SK-N-SH (cell line): ENCODE measurements at regions not wholly inside any gene's neighbourhood (a gene's known extent, or its start where the extent isn't known, plus 50 kb on each side); places are given as distances from the start of the nearest gene placed in this dataset.

Experiments used
- CTCF ChIP-seq: fragments of 200-600 bp; sonication (generic); IDR thresholded peaks from 2 replicates; pipeline ENCODE4 v1.6.1; 2017; ENCODE audit warnings: antibody characterized with exemption, mild to moderate bottlenecking, moderate library complexity
- YY1 ChIP-seq: IDR thresholded peaks from 2 replicates; pipeline ENCODE4 v1.4.0; 2012; ENCODE audit warnings: low read depth, mild to moderate bottlenecking

GRCh38 chr6:140027219-140027618 is 652.8 kb upstream of the CITED2 start:
- no peak for TF ChIP-seq YY1
- no peak for TF ChIP-seq CTCF
